HEK293 (cell line): ENCODE measurements at regions not wholly inside any gene's neighbourhood (a gene's known extent, or its start where the extent isn't known, plus 50 kb on each side); places are given as distances from the start of the nearest gene placed in this dataset.

ENCODE experiments used
- CTCF ChIA-PET: fragments of 350-600 bp; formaldehyde crosslinking; extraction: SDS; loops from one replicate; lab custom pipeline; 2021; ENCODE audit warnings: antibody characterized with exemption; lab: Yijun Ruan, JAX
- POLR2A ChIA-PET: fragments of 300-600 bp; formaldehyde crosslinking; extraction: SDS; loops from one replicate; lab custom pipeline; 2020; ENCODE audit warnings: antibody characterized with exemption, inconsistent platforms; lab: Yijun Ruan, JAX
- H3K27ac ChIP-seq: fragments of 200-500 bp; sonication (Bioruptor generic); 2 replicates; pipeline ENCODE4 v1.5.1; 2014; ENCODE audit warnings: low read depth, low read length, control low read depth, inconsistent platforms; ENCODE audit errors: extremely low read depth
- H3K36me3 ChIP-seq, 2 experiments: fragments of 200-500 bp in 1 of 2; sonication (Bioruptor generic) in 1 of 2; 1 replicate in 1 of 2; 2 replicates in 1 of 2; pipeline ENCODE4 v1.5.1; 2014 to 2017; ENCODE audit warnings: inconsistent platforms in 2 of 2, low read length in 2 of 2; ENCODE audit not compliant: control insufficient read depth in 2 of 2, insufficient read depth in 1 of 2
- H3K4me1 ChIP-seq: fragments of 200-500 bp; sonication (Bioruptor generic); 2 replicates; pipeline ENCODE4 v1.5.1; 2014; ENCODE audit warnings: mild to moderate bottlenecking, low read length, inconsistent platforms; ENCODE audit not compliant: control insufficient read depth, insufficient read depth
- H3K4me3 ChIP-seq: 2 replicates; pipeline ENCODE4 v1.5.1; 2011; ENCODE audit warnings: low read depth, mild to moderate bottlenecking, control low read depth, low read length, moderate library complexity
- H3K9me3 ChIP-seq: fragments of 200-500 bp; sonication (Bioruptor generic); 2 replicates; pipeline ENCODE4 v1.5.1; 2014; ENCODE audit warnings: low read depth, low read length, inconsistent platforms; ENCODE audit not compliant: control insufficient read depth, insufficient read depth
- GFI1B ChIP-seq: fragments of 450-650 bp; formaldehyde crosslinking; IDR thresholded peaks from 2 replicates; pipeline ENCODE4 v1.5.1; 2016; ENCODE audit warnings: missing biosample characterization, missing genetic modification characterization
- HOXA7 ChIP-seq: sonication (generic); formaldehyde crosslinking; IDR thresholded peaks from 2 replicates; pipeline ENCODE4 v1.8.1; 2022; ENCODE audit warnings: missing genetic modification reagents, borderline replicate concordance
- IKZF3 ChIP-seq: fragments of 450-650 bp; IDR thresholded peaks from 2 replicates; pipeline ENCODE4 v1.5.0; 2018; ENCODE audit warnings: missing biosample characterization, mild to moderate bottlenecking, missing genetic modification characterization, moderate library complexity
- KLF10 ChIP-seq: fragments of 450-650 bp; IDR thresholded peaks from 2 replicates; pipeline ENCODE4 v1.5.1; 2018; ENCODE audit warnings: missing biosample characterization, mild to moderate bottlenecking, missing genetic modification characterization
- OVOL3 ChIP-seq: fragments of 450-650 bp; formaldehyde crosslinking; IDR thresholded peaks from 2 replicates; pipeline ENCODE4 v1.5.1; 2016; ENCODE audit warnings: missing biosample characterization, missing genetic modification characterization
- REPIN1 ChIP-seq: fragments of 450-650 bp; formaldehyde crosslinking; IDR thresholded peaks from 2 replicates; pipeline ENCODE4 v1.5.1; 2017; ENCODE audit warnings: missing biosample characterization, missing genetic modification characterization, low read depth
- SP7 ChIP-seq: fragments of 450-650 bp; formaldehyde crosslinking; IDR thresholded peaks from 2 replicates; pipeline ENCODE4 v1.5.1; 2016; ENCODE audit warnings: missing biosample characterization, missing genetic modification characterization
- TRIM28 ChIP-seq: IDR thresholded peaks from 2 replicates; pipeline ENCODE4 v1.6.1; 2011; ENCODE audit warnings: low read length, control low read depth, borderline replicate concordance
- ZBTB8A ChIP-seq: fragments of 450-650 bp; formaldehyde crosslinking; IDR thresholded peaks from 2 replicates; pipeline ENCODE4 v1.5.1; 2016; ENCODE audit warnings: missing biosample characterization, missing genetic modification characterization
- ZFP3 ChIP-seq: fragments of 450-650 bp; formaldehyde crosslinking; IDR thresholded peaks from 2 replicates; pipeline ENCODE4 v1.5.1; 2016; ENCODE audit warnings: low read depth, missing biosample characterization, missing genetic modification characterization
- ZFP37 ChIP-seq: fragments of 450-650 bp; formaldehyde crosslinking; IDR thresholded peaks from 2 replicates; pipeline ENCODE4 v1.5.1; 2016; ENCODE audit warnings: missing biosample characterization, missing genetic modification characterization
- ZNF132 ChIP-seq: fragments of 450-650 bp; formaldehyde crosslinking; IDR thresholded peaks from 2 replicates; pipeline ENCODE4 v1.5.1; 2017; ENCODE audit warnings: missing biosample characterization, missing genetic modification characterization, borderline replicate concordance
- ZNF146 ChIP-seq: fragments of 450-650 bp; formaldehyde crosslinking; IDR thresholded peaks from 2 replicates; pipeline ENCODE4 v1.5.1; 2016; ENCODE audit warnings: missing biosample characterization, missing genetic modification characterization
- ZNF184 ChIP-seq: fragments of 450-650 bp; IDR thresholded peaks from 2 replicates; pipeline ENCODE4 v1.5.1; 2018; ENCODE audit warnings: missing biosample characterization, mild to moderate bottlenecking, missing genetic modification characterization
- ZNF221 ChIP-seq: fragments of 450-650 bp; formaldehyde crosslinking; IDR thresholded peaks from 2 replicates; pipeline ENCODE4 v1.5.1; 2017; ENCODE audit warnings: missing biosample characterization, missing genetic modification characterization, borderline replicate concordance
- ZNF302 ChIP-seq: fragments of 450-650 bp; formaldehyde crosslinking; IDR thresholded peaks from 2 replicates; pipeline ENCODE4 v1.5.1; 2016; ENCODE audit warnings: missing biosample characterization, missing genetic modification characterization, low read depth
- ZNF514 ChIP-seq: fragments of 450-650 bp; formaldehyde crosslinking; IDR thresholded peaks from 2 replicates; pipeline ENCODE4 v1.5.1; 2016; ENCODE audit warnings: missing biosample characterization, missing genetic modification characterization
- ZNF544 ChIP-seq: fragments of 450-650 bp; formaldehyde crosslinking; IDR thresholded peaks from 2 replicates; pipeline ENCODE4 v1.5.0; 2017; ENCODE audit warnings: missing biosample characterization, missing genetic modification characterization
- ZNF624 ChIP-seq: fragments of 450-650 bp; formaldehyde crosslinking; IDR thresholded peaks from 2 replicates; pipeline ENCODE4 v1.5.1; 2017; ENCODE audit warnings: missing biosample characterization, missing genetic modification characterization
- ZNF629 ChIP-seq: fragments of 450-650 bp; formaldehyde crosslinking; IDR thresholded peaks from 2 replicates; pipeline ENCODE4 v1.5.1; 2017; ENCODE audit warnings: missing biosample characterization, missing genetic modification characterization
- ZNF670 ChIP-seq: fragments of 450-650 bp; formaldehyde crosslinking; IDR thresholded peaks from 2 replicates; pipeline ENCODE4 v1.5.1; 2016; ENCODE audit warnings: missing biosample characterization, missing genetic modification characterization, low read depth
- ZNF747 ChIP-seq: fragments of 450-650 bp; formaldehyde crosslinking; IDR thresholded peaks from 2 replicates; pipeline ENCODE4 v1.5.1; 2016; ENCODE audit warnings: missing biosample characterization, missing genetic modification characterization
- ZNF776 ChIP-seq: fragments of 450-650 bp; formaldehyde crosslinking; IDR thresholded peaks from 2 replicates; pipeline ENCODE4 v1.5.0; 2017; ENCODE audit warnings: missing biosample characterization, missing genetic modification characterization, borderline replicate concordance
- ZSCAN23 ChIP-seq: fragments of 450-650 bp; formaldehyde crosslinking; IDR thresholded peaks from 2 replicates; pipeline ENCODE4 v1.5.1; 2016; ENCODE audit warnings: missing biosample characterization, missing genetic modification characterization
- ZSCAN30 ChIP-seq: fragments of 450-650 bp; IDR thresholded peaks from 2 replicates; pipeline ENCODE4 v1.5.1; 2018; ENCODE audit warnings: missing biosample characterization, mild to moderate bottlenecking, missing genetic modification characterization, moderate library complexity
- TF ChIP-seq, protein P1 (sequence below): fragments of 450-650 bp; formaldehyde crosslinking; IDR thresholded peaks from 2 replicates; pipeline ENCODE4 v1.5.1; 2016; ENCODE audit warnings: missing biosample characterization, missing genetic modification characterization
- TF ChIP-seq, protein P2 (sequence below): sonication (generic); formaldehyde crosslinking; IDR thresholded peaks from 2 replicates; pipeline ENCODE4 v1.8.1; 2022; ENCODE audit warnings: mild to moderate bottlenecking, moderate library complexity, missing genetic modification reagents
- TF ChIP-seq, protein P3 (sequence below): fragments of 450-650 bp; IDR thresholded peaks from 2 replicates; pipeline ENCODE4 v1.5.1; 2018; ENCODE audit warnings: missing biosample characterization, missing genetic modification characterization

DNA sequence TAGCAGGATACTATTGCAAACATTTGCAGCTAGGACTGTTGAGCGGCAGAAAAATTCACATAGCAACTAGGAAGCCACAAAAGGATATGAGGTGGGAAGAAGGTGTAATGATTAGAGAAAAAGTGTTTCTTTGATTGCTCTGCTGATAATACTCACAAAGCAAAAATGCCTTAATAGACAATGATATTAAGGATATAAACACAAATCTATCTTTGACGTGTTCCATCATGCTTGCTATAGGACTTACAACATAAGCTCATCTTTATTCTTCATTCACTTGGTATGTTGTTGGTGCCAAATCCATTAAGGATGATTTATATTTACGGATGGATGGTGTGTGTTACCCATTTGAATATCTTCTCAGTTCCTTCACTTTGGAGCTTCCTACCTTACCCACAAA is 309.3 kb downstream of the GPR37 start (continued):
- TF ChIP-seq ZFP37 (no peak), ZNF776 (tag by site-specific recombination) (no peak), ZNF132 (tag by site-specific recombination) (no peak), ZSCAN23 (tag by site-specific recombination) (no peak), HOXA7 (CRISPR knock-in tag) (no peak), TRIM28 (no peak), ZNF629 (no peak), GFI1B (tag by site-specific recombination) (no peak)
- TF ChIP-seq, protein P1, sequence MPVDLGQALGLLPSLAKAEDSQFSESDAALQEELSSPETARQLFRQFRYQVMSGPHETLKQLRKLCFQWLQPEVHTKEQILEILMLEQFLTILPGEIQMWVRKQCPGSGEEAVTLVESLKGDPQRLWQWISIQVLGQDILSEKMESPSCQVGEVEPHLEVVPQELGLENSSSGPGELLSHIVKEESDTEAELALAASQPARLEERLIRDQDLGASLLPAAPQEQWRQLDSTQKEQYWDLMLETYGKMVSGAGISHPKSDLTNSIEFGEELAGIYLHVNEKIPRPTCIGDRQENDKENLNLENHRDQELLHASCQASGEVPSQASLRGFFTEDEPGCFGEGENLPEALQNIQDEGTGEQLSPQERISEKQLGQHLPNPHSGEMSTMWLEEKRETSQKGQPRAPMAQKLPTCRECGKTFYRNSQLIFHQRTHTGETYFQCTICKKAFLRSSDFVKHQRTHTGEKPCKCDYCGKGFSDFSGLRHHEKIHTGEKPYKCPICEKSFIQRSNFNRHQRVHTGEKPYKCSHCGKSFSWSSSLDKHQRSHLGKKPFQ (tag by site-specific recombination), result no peak

DNA sequence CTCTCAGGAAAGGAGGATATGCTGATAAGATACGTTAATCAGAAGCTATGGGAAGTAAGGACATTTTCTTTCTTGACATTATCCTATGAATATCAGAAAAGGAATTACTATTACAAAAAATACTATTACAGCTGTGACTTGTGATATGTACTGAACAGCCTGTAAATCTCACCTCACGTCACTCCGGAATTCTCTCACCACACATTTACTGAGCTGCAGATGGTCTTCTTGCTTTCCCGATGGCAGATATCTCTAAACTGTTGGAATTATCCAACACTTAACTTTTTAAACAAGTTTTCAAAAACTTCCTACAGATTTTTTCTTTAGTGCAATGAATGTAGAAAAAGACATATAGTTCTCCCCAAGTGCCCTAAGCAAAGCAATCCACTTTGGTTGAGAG is 313.4 kb downstream of the GPR37 start:
- no peaks in the 10 kb centered on the region for H3K9me3 ChIP-seq
- ChIA-PET CTCF (no interaction called here), POLR2A (no interaction called here)
- no peaks in the 10 kb centered on the region for H3K4me1 ChIP-seq
- H3K27ac ChIP-seq, result no peak overlapping the region
- no peaks in the 10 kb centered on the region for H3K36me3 ChIP-seq
- TF ChIP-seq REPIN1 (tag by site-specific recombination), result no peak
- TF ChIP-seq ZNF221 (tag by site-specific recombination), result no peak
- no peak for TF ChIP-seq ZNF747 (tag by site-specific recombination)
- no peak for TF ChIP-seq ZFP3 (tag by site-specific recombination)
- TF ChIP-seq, protein P2, sequence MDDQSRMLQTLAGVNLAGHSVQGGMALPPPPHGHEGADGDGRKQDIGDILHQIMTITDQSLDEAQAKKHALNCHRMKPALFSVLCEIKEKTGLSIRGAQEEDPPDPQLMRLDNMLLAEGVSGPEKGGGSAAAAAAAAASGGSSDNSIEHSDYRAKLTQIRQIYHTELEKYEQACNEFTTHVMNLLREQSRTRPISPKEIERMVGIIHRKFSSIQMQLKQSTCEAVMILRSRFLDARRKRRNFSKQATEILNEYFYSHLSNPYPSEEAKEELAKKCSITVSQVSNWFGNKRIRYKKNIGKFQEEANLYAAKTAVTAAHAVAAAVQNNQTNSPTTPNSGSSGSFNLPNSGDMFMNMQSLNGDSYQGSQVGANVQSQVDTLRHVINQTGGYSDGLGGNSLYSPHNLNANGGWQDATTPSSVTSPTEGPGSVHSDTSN, result no peak
- TF ChIP-seq, protein P1 (tag by site-specific recombination), result no peak
- no peak for TF ChIP-seq ZNF624
- no peak for TF ChIP-seq ZSCAN30 (tag by site-specific recombination)
- no peak overlapping the region for H3K4me3 ChIP-seq

DNA sequence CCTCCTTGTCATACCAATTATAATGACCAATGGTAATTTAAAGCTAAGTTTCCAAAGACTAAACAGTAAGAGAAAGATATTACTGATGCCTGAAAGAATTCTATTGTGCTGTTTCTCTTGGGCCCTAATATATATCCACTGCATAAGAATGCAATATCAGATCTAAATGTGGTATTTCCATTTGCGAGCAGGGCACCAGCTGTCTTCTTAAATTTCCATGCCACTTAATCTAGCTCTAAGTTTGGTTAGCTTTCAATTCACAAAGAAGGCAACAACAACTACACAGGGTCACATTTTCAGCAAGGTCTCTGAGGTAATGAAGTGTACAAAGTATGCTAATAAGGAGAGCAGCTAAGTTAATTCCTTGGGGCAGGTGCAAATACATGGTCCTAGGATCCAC is 315.7 kb downstream of the GPR37 start:
- ChIA-PET CTCF (interaction anchor here (0.6 kb wide), 1 partner anchor 232 kb away, joined by 3 read pairs; no protein-coding TSS in a partner anchor), POLR2A (no interaction called here)
- Histone ChIP-seq H3K9me3 (no peaks in the 10 kb centered on the region), H3K36me3 (no peaks in the 10 kb centered on the region), H3K4me3 (no peak overlapping the region), H3K27ac (no peak overlapping the region), H3K4me1 (no peaks in the 10 kb centered on the region)
- TF ChIP-seq ZNF776 (tag by site-specific recombination), result no peak
- no peak for TF ChIP-seq SP7 (tag by site-specific recombination)
- no peak for TF ChIP-seq KLF10 (tag by site-specific recombination)
- TF ChIP-seq, protein P3, sequence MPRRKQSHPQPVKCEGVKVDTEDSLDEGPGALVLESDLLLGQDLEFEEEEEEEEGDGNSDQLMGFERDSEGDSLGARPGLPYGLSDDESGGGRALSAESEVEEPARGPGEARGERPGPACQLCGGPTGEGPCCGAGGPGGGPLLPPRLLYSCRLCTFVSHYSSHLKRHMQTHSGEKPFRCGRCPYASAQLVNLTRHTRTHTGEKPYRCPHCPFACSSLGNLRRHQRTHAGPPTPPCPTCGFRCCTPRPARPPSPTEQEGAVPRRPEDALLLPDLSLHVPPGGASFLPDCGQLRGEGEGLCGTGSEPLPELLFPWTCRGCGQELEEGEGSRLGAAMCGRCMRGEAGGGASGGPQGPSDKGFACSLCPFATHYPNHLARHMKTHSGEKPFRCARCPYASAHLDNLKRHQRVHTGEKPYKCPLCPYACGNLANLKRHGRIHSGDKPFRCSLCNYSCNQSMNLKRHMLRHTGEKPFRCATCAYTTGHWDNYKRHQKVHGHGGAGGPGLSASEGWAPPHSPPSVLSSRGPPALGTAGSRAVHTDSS (tag by site-specific recombination), result no peak
- TF ChIP-seq ZBTB8A (tag by site-specific recombination), result no peak
- TF ChIP-seq OVOL3 (tag by site-specific recombination), result no peak
- TF ChIP-seq REPIN1 (tag by site-specific recombination), result no peak
- TF ChIP-seq ZNF514 (tag by site-specific recombination), result no peak
- no peak for TF ChIP-seq ZNF132 (tag by site-specific recombination)
- TF ChIP-seq ZNF670, result no peak
- no peak for TF ChIP-seq TRIM28
- no peak for TF ChIP-seq ZNF184
- TF ChIP-seq ZNF544 (tag by site-specific recombination), result no peak
- TF ChIP-seq ZNF302, result no peak
- no peak for TF ChIP-seq ZNF146 (tag by site-specific recombination)
- TF ChIP-seq IKZF3 (tag by site-specific recombination), result no peak
